GM18861 (cell line): ENCODE measurements at regions not wholly inside any gene's neighbourhood (a gene's known extent, or its start where the extent isn't known, plus 50 kb on each side); places are given as distances from the start of the nearest gene placed in this dataset.
A peak's percentile ranks its signal among the peaks of the same experiment; 100 is the strongest.
"Not testable (repeated sequence)": the region's sequence is repeated elsewhere in the genome, so short reads cannot be mapped to it uniquely, and the experiment has no call there.

Experiments
- ATAC-seq: cut with Tn5 transposase; IDR thresholded peaks from one replicate; pipeline ENCODE4 v1.9.1; 2021; ENCODE audit not compliant: unreplicated experiment

GRCh38 chr14:105675433-105675832 is 149.1 kb downstream of the TMEM121 start:
- not testable (repeated sequence) for ATAC-seq

- ATAC-seq = not testable (repeated sequence)
Observed at GRCh38 chr14:105675905-105676670, 149.7 kb downstream of the TMEM121 start.

- ATAC-seq = not testable (repeated sequence)
Observed at GRCh38 chr14:105678057-105678456, 151.7 kb downstream of the TMEM121 start.

- ATAC-seq = not testable (repeated sequence)
Observed at GRCh38 chr14:105678996-105679958, 152.9 kb downstream of the TMEM121 start.

DNA sequence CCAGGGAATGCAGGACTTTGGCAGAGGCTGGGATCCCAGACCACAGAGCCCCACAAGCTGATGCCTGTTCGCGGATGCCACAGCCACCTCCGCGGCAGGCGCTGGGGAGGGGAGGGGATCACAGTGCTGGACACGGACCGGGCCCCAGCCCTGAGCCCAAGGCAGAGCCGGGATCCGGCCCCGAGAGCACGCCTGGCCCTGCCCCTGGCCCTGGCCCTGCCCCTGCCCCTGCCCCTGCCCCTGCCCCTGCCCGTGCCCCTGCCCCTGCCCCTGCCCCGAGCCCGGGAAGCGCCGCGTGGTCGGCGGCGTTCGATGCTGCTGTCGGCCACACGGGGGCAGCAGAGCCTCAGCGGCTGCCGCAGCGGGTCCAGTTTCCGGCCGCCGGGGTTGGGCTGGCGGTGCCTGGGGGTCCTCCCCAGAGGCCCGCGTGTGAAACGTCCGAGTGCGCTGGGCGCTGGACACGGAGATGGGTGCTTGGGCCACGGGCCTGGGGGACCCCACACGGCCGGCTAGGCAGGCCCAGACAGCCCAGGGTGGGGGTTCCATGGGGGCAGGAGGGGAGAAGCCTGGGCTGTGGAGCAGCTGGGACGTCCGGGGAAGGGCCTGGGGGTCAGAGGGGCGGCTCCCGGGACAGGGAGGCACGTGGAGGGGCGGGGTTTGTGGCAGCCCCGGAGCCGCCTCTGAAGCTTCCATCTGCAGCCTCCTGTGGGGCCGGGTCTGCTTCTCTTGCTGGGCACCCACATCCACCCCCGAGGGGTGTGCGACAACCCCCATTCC is 153.8 kb downstream of the TMEM121 start:
- peak; percentile 29 for ATAC-seq

GRCh38 chr14:105680736-105681098 is 154.3 kb downstream of the TMEM121 start:
- ATAC-seq = peak; percentile 31

GRCh38 chr14:105681606-105682185 is 155.3 kb downstream of the TMEM121 start:
- ATAC-seq = not testable (repeated sequence)

DNA sequence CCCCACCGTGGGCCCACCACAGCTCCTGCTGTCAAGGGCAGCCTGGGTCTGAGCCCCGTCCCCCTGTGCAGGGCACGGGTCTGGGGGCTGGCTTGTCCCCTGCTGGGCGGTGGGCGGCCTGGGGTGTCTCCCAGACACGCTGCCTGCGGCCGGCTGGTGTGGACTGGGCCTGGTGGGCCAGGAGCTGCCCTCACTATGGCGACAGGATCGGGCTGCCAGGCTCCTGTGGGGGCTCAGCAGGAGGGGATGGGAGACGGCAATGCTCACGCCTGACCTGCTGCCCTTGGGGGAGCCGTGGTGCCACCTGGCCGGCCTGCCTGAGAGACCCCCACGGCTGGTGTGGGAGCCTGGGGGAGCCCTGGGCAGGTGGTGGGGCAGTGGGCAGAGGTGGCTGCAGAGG is 156.1 kb downstream of the TMEM121 start:
- not testable (repeated sequence) for ATAC-seq

GRCh38 chr14:105682956-105683570 is 156.7 kb downstream of the TMEM121 start:
- ATAC-seq = no peak

- ATAC-seq = not testable (repeated sequence)
Observed at GRCh38 chr14:105684056-105684455, 157.7 kb downstream of the TMEM121 start.

DNA sequence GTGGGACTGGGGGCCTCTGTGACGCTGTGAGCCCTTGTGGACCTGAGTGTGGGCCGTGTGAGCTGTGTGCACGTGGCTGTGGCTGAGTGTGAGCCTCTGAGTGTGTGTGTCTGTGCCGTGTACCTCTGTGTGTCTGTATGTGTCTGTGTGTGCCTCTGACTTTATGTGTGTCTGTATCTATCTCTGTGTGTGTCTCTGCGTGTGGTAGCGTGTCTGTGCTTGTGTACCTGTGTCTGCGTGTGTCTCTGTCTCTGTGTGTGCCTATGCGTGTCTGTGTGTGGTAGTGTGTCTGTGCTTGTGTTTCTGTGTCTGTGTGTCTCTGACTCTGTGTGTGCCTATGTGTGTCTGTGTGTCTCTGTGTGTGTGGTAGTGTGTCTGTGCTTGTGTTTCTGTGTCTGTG is 158.2 kb downstream of the TMEM121 start:
- ATAC-seq = not testable (repeated sequence)

DNA sequence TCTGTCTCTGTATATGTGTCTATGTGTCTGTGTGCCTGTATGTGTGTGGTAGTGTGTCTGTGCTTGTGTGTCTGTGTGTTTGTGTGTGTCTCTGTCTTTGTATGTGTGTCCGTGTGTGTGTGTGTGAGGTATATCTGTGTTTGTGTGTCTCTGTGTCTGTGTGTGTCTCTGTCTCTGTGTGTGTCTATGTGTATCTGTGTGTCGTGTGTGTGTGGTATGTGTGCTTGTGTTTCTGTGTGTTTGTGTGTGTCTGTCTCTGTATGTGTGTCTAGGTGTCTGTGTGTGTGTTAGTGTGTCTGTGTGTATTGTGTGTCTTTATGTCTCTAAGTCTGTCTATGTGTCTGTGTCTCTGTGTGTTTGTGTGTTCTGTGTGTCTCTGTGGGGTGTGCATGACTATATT is 158.6 kb downstream of the TMEM121 start:
- no peak for ATAC-seq

DNA sequence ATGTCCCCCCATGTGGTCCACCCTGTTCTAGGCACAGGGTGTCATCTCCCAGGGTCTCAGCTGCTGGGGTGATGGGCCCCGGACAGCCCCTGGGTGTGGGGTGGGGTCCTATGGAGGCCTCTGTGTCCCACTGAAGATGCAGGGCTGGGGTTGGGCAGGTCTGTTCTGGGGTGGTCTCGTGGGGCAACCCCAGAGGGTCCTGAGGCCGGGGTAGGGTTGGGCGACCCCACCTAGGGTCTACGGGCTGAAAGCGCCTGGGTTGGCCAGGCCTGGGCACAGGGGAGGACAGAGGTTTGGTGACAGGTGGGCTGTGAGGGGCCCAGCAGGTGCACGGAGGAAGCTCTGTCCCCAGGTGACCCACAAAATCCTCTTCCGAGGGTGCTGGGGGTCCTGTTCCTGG is 159.2 kb downstream of the TMEM121 start:
- ATAC-seq = not testable (repeated sequence)

DNA sequence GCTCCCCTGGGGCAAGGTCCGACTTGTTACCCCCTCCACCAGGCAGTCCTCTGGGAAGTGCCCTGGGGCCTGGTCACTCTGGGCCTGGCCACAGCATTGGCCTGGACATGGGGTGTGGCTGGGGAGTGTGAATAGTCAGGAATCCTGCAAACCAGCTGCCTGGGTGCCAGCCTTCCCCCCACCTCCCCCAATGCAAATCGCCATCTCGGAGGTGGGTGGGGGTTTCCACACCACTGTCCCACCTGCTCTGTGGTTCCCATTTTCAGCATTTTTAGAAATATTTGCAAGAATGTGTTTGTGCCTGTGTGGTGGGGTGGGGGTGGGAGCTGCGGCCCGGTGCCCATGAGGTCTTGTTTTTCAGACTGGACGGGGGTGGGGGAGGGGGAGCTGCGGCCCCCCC is 159.7 kb downstream of the TMEM121 start:
- ATAC-seq = peak; percentile 29

GRCh38 chr14:105686462-105687170 is 160.2 kb downstream of the TMEM121 start:
- not testable (repeated sequence) for ATAC-seq

GRCh38 chr14:105687171-105688022 is 161.0 kb downstream of the TMEM121 start:
- not testable (repeated sequence) for ATAC-seq

DNA sequence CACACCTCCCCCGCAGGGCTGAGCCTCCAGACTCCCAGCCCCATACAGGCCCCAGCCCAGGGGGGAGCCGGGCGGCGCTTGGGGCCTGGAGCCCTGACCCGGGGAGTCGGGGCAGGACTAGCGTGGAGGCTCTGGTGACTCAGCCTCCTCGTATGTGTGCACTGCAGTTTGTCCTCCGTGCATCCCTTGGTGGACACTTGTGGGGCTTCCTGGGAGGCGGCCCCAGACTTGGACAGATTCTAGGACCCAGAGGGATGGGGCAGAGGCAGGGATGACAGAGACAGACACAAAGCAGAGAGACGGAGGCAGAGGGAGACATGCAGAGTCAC is 161.6 kb downstream of the TMEM121 start:
- ATAC-seq = not testable (repeated sequence)

- not testable (repeated sequence) for ATAC-seq
Observed at GRCh38 chr14:105688664-105689221, 162.4 kb downstream of the TMEM121 start.
